IMR-90 (cell line): ENCODE measurements at regions not wholly inside any gene's neighbourhood (a gene's known extent, or its start where the extent isn't known, plus 50 kb on each side); places are given as distances from the start of the nearest gene placed in this dataset.

Source experiments
- BHLHE40 ChIP-seq: fragments of 150-350 bp; IDR thresholded peaks from 2 replicates; pipeline ENCODE4 v1.6.1; 2016; ENCODE audit warnings: mild to moderate bottlenecking, low read depth, low read length
- CEBPB ChIP-seq: IDR thresholded peaks from 2 replicates; pipeline ENCODE4 v1.6.1; 2012; ENCODE audit warnings: low read depth, low read length, improper control_type of control experiment
- CHD1 ChIP-seq: IDR thresholded peaks from 2 replicates; pipeline ENCODE4 v1.6.1; 2012; ENCODE audit warnings: low read depth, low read length, improper control_type of control experiment
- FOS ChIP-seq: fragments of 150-350 bp; IDR thresholded peaks from 2 replicates; pipeline ENCODE4 v1.6.1; 2016; ENCODE audit warnings: low read depth, low read length
- MXI1 ChIP-seq: IDR thresholded peaks from 2 replicates; pipeline ENCODE4 v1.6.1; 2012; ENCODE audit warnings: low read depth, mild to moderate bottlenecking, low read length, moderate library complexity, borderline replicate concordance
- POLR2A ChIP-seq: IDR thresholded peaks from 2 replicates; pipeline ENCODE4 v1.6.1; 2012; ENCODE audit warnings: mild to moderate bottlenecking, low read depth, low read length
- RAD21 ChIP-seq: IDR thresholded peaks from 2 replicates; pipeline ENCODE4 v1.6.1; 2012; ENCODE audit warnings: low read length, improper control_type of control experiment
- TF ChIP-seq, protein P1 (sequence below): conservative IDR thresholded peaks from 2 replicates; pipeline ENCODE4 v1.5.1; 2012; ENCODE audit warnings: mild to moderate bottlenecking, low read depth, low read length, improper control_type of control experiment
- TF ChIP-seq, protein P2 (sequence below): fragments of 150-350 bp; IDR thresholded peaks from 2 replicates; pipeline ENCODE4 v1.6.1; 2017; ENCODE audit warnings: mild to moderate bottlenecking, antibody characterized with exemption, low read length, low read depth

DNA sequence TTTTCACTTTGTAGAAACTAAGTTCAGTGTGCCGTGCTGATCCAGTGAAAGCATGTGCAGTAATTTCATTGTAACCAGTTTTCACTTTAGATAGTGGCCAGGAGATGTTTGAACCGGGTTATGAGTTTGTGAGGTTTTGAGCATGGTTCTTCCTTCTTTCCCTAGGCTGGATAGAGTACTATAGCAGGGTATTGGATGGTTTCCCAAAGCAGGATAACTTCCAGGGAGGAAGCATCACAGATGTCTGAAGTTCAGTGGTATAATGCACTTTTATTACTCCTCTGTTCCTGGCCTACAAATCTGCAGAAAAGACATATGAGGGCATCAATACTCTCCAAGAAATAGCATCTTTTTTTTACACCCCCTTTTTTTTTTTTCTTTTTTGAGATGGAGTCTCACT lies 823.1 kb downstream of the USP25 start:
- TF ChIP-seq RAD21 (no peak), POLR2A (no peak), BHLHE40 (no peak), CEBPB (no peak), CHD1 (no peak), MXI1 (no peak), FOS (no peak)
- TF ChIP-seq, protein P1, sequence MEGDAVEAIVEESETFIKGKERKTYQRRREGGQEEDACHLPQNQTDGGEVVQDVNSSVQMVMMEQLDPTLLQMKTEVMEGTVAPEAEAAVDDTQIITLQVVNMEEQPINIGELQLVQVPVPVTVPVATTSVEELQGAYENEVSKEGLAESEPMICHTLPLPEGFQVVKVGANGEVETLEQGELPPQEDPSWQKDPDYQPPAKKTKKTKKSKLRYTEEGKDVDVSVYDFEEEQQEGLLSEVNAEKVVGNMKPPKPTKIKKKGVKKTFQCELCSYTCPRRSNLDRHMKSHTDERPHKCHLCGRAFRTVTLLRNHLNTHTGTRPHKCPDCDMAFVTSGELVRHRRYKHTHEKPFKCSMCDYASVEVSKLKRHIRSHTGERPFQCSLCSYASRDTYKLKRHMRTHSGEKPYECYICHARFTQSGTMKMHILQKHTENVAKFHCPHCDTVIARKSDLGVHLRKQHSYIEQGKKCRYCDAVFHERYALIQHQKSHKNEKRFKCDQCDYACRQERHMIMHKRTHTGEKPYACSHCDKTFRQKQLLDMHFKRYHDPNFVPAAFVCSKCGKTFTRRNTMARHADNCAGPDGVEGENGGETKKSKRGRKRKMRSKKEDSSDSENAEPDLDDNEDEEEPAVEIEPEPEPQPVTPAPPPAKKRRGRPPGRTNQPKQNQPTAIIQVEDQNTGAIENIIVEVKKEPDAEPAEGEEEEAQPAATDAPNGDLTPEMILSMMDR: no peak
- TF ChIP-seq, protein P2, sequence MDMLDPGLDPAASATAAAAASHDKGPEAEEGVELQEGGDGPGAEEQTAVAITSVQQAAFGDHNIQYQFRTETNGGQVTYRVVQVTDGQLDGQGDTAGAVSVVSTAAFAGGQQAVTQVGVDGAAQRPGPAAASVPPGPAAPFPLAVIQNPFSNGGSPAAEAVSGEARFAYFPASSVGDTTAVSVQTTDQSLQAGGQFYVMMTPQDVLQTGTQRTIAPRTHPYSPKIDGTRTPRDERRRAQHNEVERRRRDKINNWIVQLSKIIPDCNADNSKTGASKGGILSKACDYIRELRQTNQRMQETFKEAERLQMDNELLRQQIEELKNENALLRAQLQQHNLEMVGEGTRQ: no peak
